Astrocyte of the spinal cord (primary cell): ENCODE measurements at regions not wholly inside any gene's neighbourhood (a gene's known extent, or its start where the extent isn't known, plus 50 kb on each side); places are given as distances from the start of the nearest gene placed in this dataset.

Experiments used
- DNase-seq: peaks from one replicate; pipeline ENCODE4 v3.0.0; 2011; ENCODE audit warnings: low read depth, low spot score
- H3K4me3 ChIP-seq: 2 replicates; pipeline ENCODE4 v1.5.1; 2011; ENCODE audit warnings: low read depth, mild to moderate bottlenecking, low read length, moderate library complexity
- CTCF ChIP-seq: IDR thresholded peaks from 2 replicates; pipeline ENCODE4 v1.5.1; 2012; ENCODE audit warnings: low read depth, mild to moderate bottlenecking, low read length, inconsistent platforms
- in situ Hi-C: cut with HindIII; loops from 2 replicates; pipeline ENCODE4 v1.10.0; 2017; ENCODE audit warnings: low sequenced_read_pairs

DNA sequence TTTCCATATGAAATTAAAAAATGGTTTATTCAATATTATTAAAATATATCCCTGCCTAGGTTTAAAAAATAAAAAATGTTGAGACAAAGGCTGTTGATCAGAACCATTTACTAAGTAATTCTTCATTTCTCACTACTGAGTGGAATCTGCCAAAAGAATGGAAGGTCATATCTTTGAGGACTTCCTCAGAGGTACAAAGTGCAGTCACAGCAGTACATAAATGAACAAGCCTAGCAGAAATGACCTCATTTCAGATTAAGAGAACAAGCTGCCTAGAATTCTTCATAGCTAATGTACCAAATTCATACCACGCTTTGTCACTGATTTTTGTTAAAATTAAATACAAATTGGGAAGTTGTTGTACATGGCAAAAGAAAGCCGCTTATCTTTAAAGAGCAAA is 318.9 kb upstream of the TFPI start:
- no peak overlapping the region for H3K4me3 ChIP-seq
- no peak for DNase-seq
- in situ Hi-C loops = no loop called here
- TF ChIP-seq CTCF = no peak

DNA sequence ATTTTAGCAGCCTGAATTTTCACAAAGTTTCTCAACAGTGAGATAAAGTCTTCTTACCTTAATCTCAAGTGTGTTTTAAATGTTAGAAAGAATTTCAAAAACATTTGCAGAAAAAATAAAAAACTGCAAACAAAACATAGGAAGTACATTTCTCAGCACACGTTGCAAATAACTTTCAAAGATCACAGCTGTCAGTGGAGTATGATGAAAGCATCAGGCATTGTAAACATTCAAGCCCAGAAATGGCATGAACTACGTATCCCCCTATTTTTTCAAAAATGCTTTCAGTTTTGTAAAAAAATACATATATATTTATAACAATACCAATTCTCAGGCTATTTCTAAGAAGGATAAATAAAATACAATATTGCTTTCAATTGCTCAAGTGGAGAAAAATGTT is 320.6 kb upstream of the TFPI start:
- in situ Hi-C loops = no loop called here
- TF ChIP-seq CTCF = no peak
- H3K4me3 ChIP-seq = no peak overlapping the region
- no peak for DNase-seq

GRCh38 chr2:187875261-187876141 is 321.3 kb upstream of the TFPI start:
- in situ Hi-C loops = no loop called here
- DNase-seq = no peak
- TF ChIP-seq CTCF = no peak
- no peak overlapping the region for H3K4me3 ChIP-seq

DNA sequence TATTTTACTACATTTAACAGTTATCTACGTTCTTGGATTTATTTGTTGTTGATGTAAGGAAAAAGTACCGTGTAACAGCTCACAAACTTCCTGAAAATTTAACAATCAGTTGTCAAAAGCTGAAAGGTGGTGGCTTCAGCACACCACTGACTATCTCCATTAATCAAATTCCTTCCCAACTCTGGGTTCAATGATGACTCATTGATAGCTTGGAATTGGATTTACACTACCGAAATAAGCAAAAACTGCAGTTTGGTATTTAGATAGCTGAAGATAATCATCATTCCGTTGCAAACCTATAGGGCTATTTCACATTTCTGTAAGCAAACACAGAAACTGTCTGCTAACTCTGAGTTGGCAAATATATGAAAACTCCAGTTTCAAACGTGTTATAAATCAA is 322.3 kb upstream of the TFPI start:
- no peak overlapping the region for H3K4me3 ChIP-seq
- in situ Hi-C loops = no loop called here
- TF ChIP-seq CTCF = no peak
- no peak for DNase-seq

DNA sequence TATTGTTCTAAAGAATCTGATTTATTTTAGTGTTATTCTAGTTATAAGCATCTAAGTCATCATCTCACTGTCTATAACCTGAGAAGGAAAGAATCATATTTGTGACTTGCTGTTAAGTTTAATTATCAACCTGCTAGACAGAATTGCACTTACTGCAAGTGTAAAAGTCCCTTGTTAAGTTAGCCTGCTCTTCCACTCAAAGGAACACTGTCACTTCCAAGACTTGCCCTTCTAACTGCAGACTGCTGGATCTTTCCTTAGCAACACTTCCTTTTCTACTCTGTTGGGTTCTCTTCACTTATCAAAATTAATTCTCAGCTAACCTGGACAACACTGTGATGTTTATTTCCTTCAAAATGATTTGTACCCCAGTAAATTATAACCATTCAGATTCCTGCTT is 323.2 kb upstream of the TFPI start:
- TF ChIP-seq CTCF = no peak
- DNase-seq = no peak
- in situ Hi-C loops = no loop called here
- no peak overlapping the region for H3K4me3 ChIP-seq

DNA sequence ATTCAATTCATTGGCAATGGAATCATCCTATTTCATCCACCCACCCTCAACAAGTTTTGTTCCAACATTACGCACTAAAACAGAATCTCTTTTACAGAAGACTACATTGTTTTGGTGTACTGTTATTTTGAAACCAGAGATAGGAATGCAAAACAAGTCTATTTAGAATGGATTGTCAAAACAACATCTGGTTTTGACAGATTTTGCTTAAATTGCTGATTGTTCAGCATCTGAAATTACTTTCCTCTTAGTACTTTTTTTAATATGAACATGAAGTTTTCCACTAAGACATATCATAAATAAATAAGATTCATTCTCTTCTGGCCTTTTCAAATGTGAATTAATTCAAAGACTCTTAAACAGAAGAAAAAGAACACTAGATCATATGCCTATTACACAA is 323.9 kb upstream of the TFPI start:
- no peak for TF ChIP-seq CTCF
- in situ Hi-C loops = no loop called here
- no peak for DNase-seq
- no peak overlapping the region for H3K4me3 ChIP-seq
